Keratinocyte (primary cell): ENCODE measurements at regions not wholly inside any gene's neighbourhood (a gene's known extent, or its start where the extent isn't known, plus 50 kb on each side); places are given as distances from the start of the nearest gene placed in this dataset.

ENCODE experiments used
- DNase-seq: peaks from one replicate; pipeline ENCODE4 v3.0.0-alpha.2; 2011; ENCODE audit warnings: low read depth, missing footprints, low spot score
- FAIRE-seq: peaks from 2 replicates; lab custom pipeline; 2011; peaks lifted over from hg19 to GRCh38; lab: Jason Lieb, UNC
- H2AFZ ChIP-seq: 2 replicates; pipeline ENCODE4 v1.6.0; 2012; ENCODE audit warnings: low read length, control low read depth, inconsistent platforms; ENCODE audit not compliant: control insufficient read depth
- H3K27ac ChIP-seq: 2 replicates; pipeline ENCODE4 v1.5.1; 2011; ENCODE audit warnings: low read length; ENCODE audit not compliant: control insufficient read depth, insufficient read depth
- H3K27me3 ChIP-seq: 3 replicates; pipeline ENCODE4 v1.6.0; 2011; ENCODE audit warnings: low read length; ENCODE audit not compliant: control insufficient read depth, insufficient read depth; ENCODE audit errors: extremely low read depth
- H3K36me3 ChIP-seq, 2 experiments: 2 replicates in 1 of 2; 3 replicates in 1 of 2; pipeline ENCODE4 v1.5.1; 2011; ENCODE audit warnings: low read length in 2 of 2, mild to moderate bottlenecking in 1 of 2; ENCODE audit not compliant: control insufficient read depth in 2 of 2, insufficient read depth in 2 of 2; ENCODE audit errors: extremely low read depth in 1 of 2
- H3K4me1 ChIP-seq: 3 replicates; pipeline ENCODE4 v1.5.1; 2011; ENCODE audit warnings: low read length; ENCODE audit not compliant: control insufficient read depth, insufficient read depth; ENCODE audit errors: extremely low read depth
- H3K4me2 ChIP-seq: 3 replicates; pipeline ENCODE4 v1.6.0; 2011; ENCODE audit warnings: low read depth, low read length; ENCODE audit not compliant: control insufficient read depth, insufficient read depth; ENCODE audit errors: extremely low read depth
- H3K4me3 ChIP-seq, 3 experiments: fragments of 200-600 bp in 1 of 3; sonication (generic) in 1 of 3; 2 replicates in 2 of 3; 3 replicates in 1 of 3; pipeline ENCODE4 v1.5.1; 2011 to 2016; ENCODE audit warnings: low read length in 3 of 3, mild to moderate bottlenecking in 3 of 3, control low read depth in 2 of 3, inconsistent platforms in 1 of 3, low read depth in 1 of 3, mixed read lengths in 1 of 3, mixed run types in 1 of 3, moderate library complexity in 1 of 3; ENCODE audit not compliant: control insufficient read depth in 2 of 3, insufficient read depth in 2 of 3; ENCODE audit errors: extremely low read depth in 1 of 3
- H3K79me2 ChIP-seq: 2 replicates; pipeline ENCODE4 v1.6.0; 2012; ENCODE audit warnings: low read length; ENCODE audit not compliant: control insufficient read depth, insufficient read depth
- H3K9ac ChIP-seq: 3 replicates; pipeline ENCODE4 v1.6.0; 2011; ENCODE audit warnings: low read length; ENCODE audit not compliant: control insufficient read depth, insufficient read depth; ENCODE audit errors: extremely low read depth
- H3K9me1 ChIP-seq: 3 replicates; pipeline ENCODE4 v1.6.0; 2011; ENCODE audit warnings: low read length; ENCODE audit not compliant: control insufficient read depth, insufficient read depth; ENCODE audit errors: extremely low read depth
- H3K9me3 ChIP-seq: 2 replicates; pipeline ENCODE4 v1.5.1; 2012; ENCODE audit warnings: low read depth, low read length; ENCODE audit not compliant: control insufficient read depth
- H4K20me1 ChIP-seq: 3 replicates; pipeline ENCODE4 v1.6.0; 2011; ENCODE audit warnings: low read length; ENCODE audit not compliant: control insufficient read depth, insufficient read depth; ENCODE audit errors: extremely low read depth
- CTCF ChIP-seq, 3 experiments: IDR thresholded peaks in 1 of 3; conservative IDR thresholded peaks in 1 of 3; optimal IDR thresholded peaks in 1 of 3; 2 replicates in 2 of 3; 3 replicates in 1 of 3; pipeline versions ENCODE3 to v1.5.1; 2011; ENCODE audit warnings: low read length in 3 of 3, mild to moderate bottlenecking in 3 of 3, moderate library complexity in 2 of 3, control low read depth in 1 of 3, inconsistent platforms in 1 of 3; ENCODE audit not compliant: insufficient read depth in 2 of 3; ENCODE audit errors: extremely low read depth in 1 of 3
- EZH2 ChIP-seq: IDR thresholded peaks from one replicate; pipeline ENCODE4 v1.6.1; 2012; ENCODE audit warnings: inconsistent platforms, mild to moderate bottlenecking, low read length, moderate library complexity
- dilution Hi-C: fragments of 300-500 bp; cut with MboI; formaldehyde crosslinking; loops from one replicate; pipeline ENCODE4 v1.7.0; 2020; ENCODE audit warnings: low sequenced_read_pairs; ENCODE audit not compliant: extremely low pct_ligation_motif_present

- Histone ChIP-seq H3K27me3 (no peaks in the 10 kb centered on the region), H3K9me1 (no peaks in the 10 kb centered on the region), H3K4me1 (no peaks in the 10 kb centered on the region), H2AFZ (no peak overlapping the region), H3K36me3 (no peaks in the 10 kb centered on the region), H3K27ac (no peak overlapping the region), H4K20me1 (no peaks in the 10 kb centered on the region), H3K9ac (no peak overlapping the region), H3K79me2 (no peaks in the 10 kb centered on the region), H3K4me2 (no peak overlapping the region), H3K4me3 (no peak overlapping the region), H3K9me3 (no peaks in the 10 kb centered on the region)
- TF ChIP-seq EZH2 (no peak), CTCF (optimal IDR thresholded peaks at IDR 0.05 in 1 of 3, IDR thresholded peaks at IDR 0.05 in 1 of 3, conservative IDR thresholded peaks at IDR 0.05 in 1 of 3; ENCODE audit: extremely low read depth in 1 of 3, insufficient read depth in 2 of 3, low read length in 3 of 3) (no peak)
- dilution Hi-C loops, result no loop called here
- DNase-seq (no peak), FAIRE-seq (no peak)
Measured at GRCh38 chr10:109341986-109342385, 581.3 kb downstream of the XPNPEP1 start.

- FAIRE-seq, result no peak
- H3K9ac ChIP-seq, result no peak overlapping the region
Measured at GRCh38 chr10:109328001-109328400, 595.3 kb downstream of the XPNPEP1 start.

More at GRCh38 chr10:109328001-109328400, 595.3 kb downstream of the XPNPEP1 start:
- no peak for DNase-seq
- H3K4me3 ChIP-seq, result no peak overlapping the region
- H3K4me2 ChIP-seq, result no peak overlapping the region
- no peaks in the 10 kb centered on the region for H3K36me3 ChIP-seq
- H3K9me3 ChIP-seq, result no peaks in the 10 kb centered on the region
- H3K9me1 ChIP-seq, result no peaks in the 10 kb centered on the region
- no peak overlapping the region for H3K27ac ChIP-seq
- H4K20me1 ChIP-seq, result no peaks in the 10 kb centered on the region
- H2AFZ ChIP-seq, result no peak overlapping the region
- no peaks in the 10 kb centered on the region for H3K4me1 ChIP-seq
- no peaks in the 10 kb centered on the region for H3K27me3 ChIP-seq
- TF ChIP-seq EZH2 (no peak), CTCF (optimal IDR thresholded peaks at IDR 0.05 in 1 of 3, IDR thresholded peaks at IDR 0.05 in 1 of 3, conservative IDR thresholded peaks at IDR 0.05 in 1 of 3; ENCODE audit: extremely low read depth in 1 of 3, insufficient read depth in 2 of 3, low read length in 3 of 3) (no peak)
- H3K79me2 ChIP-seq, result no peaks in the 10 kb centered on the region
- dilution Hi-C loops, result no loop called here
